Cardiac muscle cell (in vitro differentiated cells and primary cell): ENCODE measurements at regions not wholly inside any gene's neighbourhood (a gene's known extent, or its start where the extent isn't known, plus 50 kb on each side); places are given as distances from the start of the nearest gene placed in this dataset.
A peak's percentile ranks its signal among the peaks of the same experiment; 100 is the strongest.

Experiments used
- DNase-seq, 2 donors: peaks; one replicate each; pipeline versions ENCODE4 v3.0.0 to v3.0.0-alpha.2; 2010 to 2017; ENCODE audit warnings: low read depth in 1 of 2, low spot score in 1 of 2
- H3K27ac ChIP-seq: fragments of 200-600 bp; sonication (generic); 2 replicates; pipeline ENCODE4 v1.5.1; 2016
- H3K27me3 ChIP-seq: fragments of 200-600 bp; sonication (generic); 2 replicates; pipeline ENCODE4 v1.6.0; 2016; ENCODE audit warnings: control low read depth
- H3K36me3 ChIP-seq: fragments of 200-600 bp; sonication (generic); 2 replicates; pipeline ENCODE4 v1.5.1; 2016; ENCODE audit warnings: control low read depth
- H3K4me1 ChIP-seq: fragments of 200-600 bp; sonication (generic); 2 replicates; pipeline ENCODE4 v1.8.1; 2017; ENCODE audit warnings: low read depth, mild to moderate bottlenecking, mixed run types
- H3K4me3 ChIP-seq: fragments of 200-600 bp; sonication (generic); 2 replicates; pipeline ENCODE4 v1.5.1; 2016; ENCODE audit warnings: mild to moderate bottlenecking
- H3K9me3 ChIP-seq: fragments of 200-600 bp; sonication (generic); 2 replicates; pipeline ENCODE4 v1.5.1; 2017; ENCODE audit warnings: low read depth, mild to moderate bottlenecking, control low read depth
- CTCF ChIP-seq: IDR thresholded peaks from 2 replicates; pipeline ENCODE4 v1.5.1; 2012; ENCODE audit warnings: low read depth, mild to moderate bottlenecking, low read length

GRCh38 chr9:87800456-87800855, 74.5 kb downstream of the CTSL start:
- no peaks in the 10 kb centered on the region for H3K4me1 ChIP-seq
- DNase-seq: no peak
- H3K36me3 ChIP-seq: no peaks in the 10 kb centered on the region

GRCh38 chr9:87801013-87801412, 75.1 kb downstream of the CTSL start:
- Histone ChIP-seq H3K27me3 (no peaks in the 10 kb centered on the region), H3K36me3 (no peaks in the 10 kb centered on the region), H3K9me3 (no peaks in the 10 kb centered on the region), H3K4me1 (no peaks in the 10 kb centered on the region), H3K4me3 (no peak overlapping the region), H3K27ac (no peak overlapping the region)
- DNase-seq: no peak
- TF ChIP-seq CTCF: no peak

More at GRCh38 chr9:87800456-87800855, 74.5 kb downstream of the CTSL start:
- no peak for TF ChIP-seq CTCF
- H3K27ac ChIP-seq: no peak overlapping the region
- no peaks in the 10 kb centered on the region for H3K9me3 ChIP-seq
- H3K4me3 ChIP-seq: no peak overlapping the region
- no peaks in the 10 kb centered on the region for H3K27me3 ChIP-seq

- H3K4me1 ChIP-seq: no peaks in the 10 kb centered on the region
- no peak overlapping the region for H3K4me3 ChIP-seq
- H3K27me3 ChIP-seq: no peaks in the 10 kb centered on the region
- no peaks in the 10 kb centered on the region for H3K36me3 ChIP-seq
- no peak for TF ChIP-seq CTCF
- DNase-seq: no peak
- H3K27ac ChIP-seq: no peak overlapping the region
- no peaks in the 10 kb centered on the region for H3K9me3 ChIP-seq
Measured at GRCh38 chr9:87803166-87803565, 77.2 kb downstream of the CTSL start.

- Histone ChIP-seq H3K27ac (no peak overlapping the region), H3K27me3 (no peaks in the 10 kb centered on the region), H3K4me1 (no peaks in the 10 kb centered on the region), H3K36me3 (no peaks in the 10 kb centered on the region), H3K9me3 (no peaks in the 10 kb centered on the region), H3K4me3 (no peak overlapping the region)
- DNase-seq: no peak
- no peak for TF ChIP-seq CTCF
Measured at GRCh38 chr9:87803623-87804345, 77.9 kb downstream of the CTSL start.

GRCh38 chr9:87805259-87805658, 77.4 kb upstream of the SPATA31E1 start:
- no peak for DNase-seq
- H3K4me3 ChIP-seq: no peak overlapping the region
- no peaks in the 10 kb centered on the region for H3K36me3 ChIP-seq
- H3K27me3 ChIP-seq: no peaks in the 10 kb centered on the region
- H3K9me3 ChIP-seq: no peaks in the 10 kb centered on the region
- H3K4me1 ChIP-seq: no peaks in the 10 kb centered on the region
- no peak for TF ChIP-seq CTCF
- no peak overlapping the region for H3K27ac ChIP-seq

- TF ChIP-seq CTCF: no peak
- Histone ChIP-seq H3K36me3 (no peaks in the 10 kb centered on the region), H3K9me3 (no peaks in the 10 kb centered on the region), H3K27ac (no peak overlapping the region), H3K4me1 (no peaks in the 10 kb centered on the region), H3K4me3 (no peak overlapping the region), H3K27me3 (no peaks in the 10 kb centered on the region)
- DNase-seq: peak in 1 of 2 donors; percentile 24
Measured at GRCh38 chr9:87810008-87810407, 72.7 kb upstream of the SPATA31E1 start.
